ENCODE measurements at regions not wholly inside any gene's neighbourhood (a gene's known extent, or its start where the extent isn't known, plus 50 kb on each side); places are given as distances from the start of the nearest gene placed in this dataset.

GRCh38 chr1:56227401-56227800 lies 352.0 kb downstream of the PLPP3 start:
- Mint-ChIP-seq H3K9me3 (ENCODE audit: low read depth, unreplicated experiment) (peaks cover 10% of the 10 kb centered on the region), H3K36me3 (ENCODE audit: insufficient read depth, unreplicated experiment) (no peaks in the 10 kb centered on the region), H3K27me3 (ENCODE audit: unreplicated experiment) (no peaks in the 10 kb centered on the region), H3K27ac (ENCODE audit: unreplicated experiment) (no peak overlapping the region), H3K4me1 (ENCODE audit: low read depth, unreplicated experiment) (peaks cover 27% of the 10 kb centered on the region), H3K4me3 (ENCODE audit: low read depth, unreplicated experiment) (no peak overlapping the region)
- CTCF ChIA-PET = no interaction called here
- no peak for DNase-seq
- intact Hi-C loops (cut with micrococcal nuclease; ENCODE audit: unreplicated experiment) = loop anchor here (5.0 kb wide), 1 partner anchor 35 kb away; no protein-coding TSS in a partner anchor
- BruUV-seq (replicated peaks) = no TSS peak
- TF ChIP-seq CTCF (IDR thresholded peaks at IDR 0.05; ENCODE audit: unreplicated experiment) = no peak

DNA sequence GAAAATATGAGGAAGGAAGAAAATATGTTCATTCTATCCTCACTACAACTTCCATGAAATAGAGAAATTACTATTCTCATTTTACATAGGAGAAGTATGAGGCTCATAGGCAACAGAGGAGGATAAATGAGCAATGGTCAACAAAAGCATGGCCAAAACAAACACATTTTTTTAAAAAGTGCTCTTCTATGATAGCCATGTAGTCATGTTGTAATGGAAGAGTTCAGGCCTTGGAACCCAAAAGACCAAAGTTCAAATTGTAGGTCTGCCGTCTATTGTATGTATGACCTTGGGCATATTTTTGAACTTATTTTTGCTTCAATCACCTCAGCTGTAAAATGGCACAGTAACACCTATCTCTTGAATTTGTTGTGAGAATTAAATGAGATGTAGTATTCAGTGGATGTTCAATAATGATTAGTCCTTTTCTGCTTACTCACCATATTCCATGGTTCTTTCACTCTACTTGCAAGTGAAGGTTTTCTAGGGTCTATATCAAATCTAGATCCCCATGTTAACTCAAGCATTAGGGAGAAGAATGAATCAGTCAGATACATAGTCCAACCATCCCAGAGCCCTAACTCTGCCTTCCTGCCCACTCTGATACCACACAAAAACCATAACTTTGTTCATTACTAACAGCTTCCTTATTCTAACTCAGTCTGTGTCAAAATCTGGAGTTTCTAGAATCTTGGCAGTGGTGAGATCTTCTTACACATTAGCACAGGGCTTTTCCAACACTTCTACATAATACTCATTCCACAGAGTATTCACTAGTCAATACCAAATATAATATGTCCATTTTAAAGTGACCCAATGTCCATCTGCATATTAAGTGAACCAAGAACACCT lies 353.2 kb downstream of the PLPP3 start:
- Mint-ChIP-seq H3K27me3 (ENCODE audit: unreplicated experiment) (no peaks in the 10 kb centered on the region), H3K9me3 (ENCODE audit: low read depth, unreplicated experiment) (peaks cover 6% of the 10 kb centered on the region), H3K27ac (ENCODE audit: unreplicated experiment) (no peak overlapping the region), H3K4me1 (ENCODE audit: low read depth, unreplicated experiment) (peaks cover 27% of the 10 kb centered on the region), H3K36me3 (ENCODE audit: insufficient read depth, unreplicated experiment) (no peaks in the 10 kb centered on the region), H3K4me3 (ENCODE audit: low read depth, unreplicated experiment) (no peak overlapping the region)
- CTCF ChIA-PET = no interaction called here
- no peak for DNase-seq
- intact Hi-C loops (cut with micrococcal nuclease; ENCODE audit: unreplicated experiment) = loop anchor here (5.0 kb wide), 1 partner anchor 34 kb away; no protein-coding TSS in a partner anchor
- BruUV-seq (replicated peaks) = no TSS peak
- TF ChIP-seq CTCF (IDR thresholded peaks at IDR 0.05; ENCODE audit: unreplicated experiment) = no peak

DNA sequence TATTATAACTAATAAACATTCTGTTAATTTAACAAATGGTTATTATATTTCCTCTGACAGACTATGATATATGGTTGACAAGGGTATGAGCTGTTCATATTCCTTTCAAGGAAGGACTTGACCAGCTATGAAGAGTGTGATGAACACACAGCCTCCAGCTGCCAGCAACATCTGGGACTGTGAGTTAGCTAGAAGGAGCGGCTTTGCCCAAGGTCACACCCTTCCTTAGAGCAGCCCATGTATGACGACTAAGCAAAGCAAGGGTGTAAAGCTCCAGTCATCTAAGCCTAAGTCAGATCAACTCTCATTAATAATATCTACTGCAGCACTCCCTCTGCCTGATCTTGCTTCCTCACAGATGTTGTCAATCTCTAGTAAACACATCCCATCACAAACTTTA lies 355.4 kb downstream of the PLPP3 start:
- no peaks in the 10 kb centered on the region for H3K36me3 Mint-ChIP-seq (ENCODE audit: insufficient read depth, unreplicated experiment)
- CTCF ChIA-PET = no interaction called here
- no peak for DNase-seq
- H3K27me3 Mint-ChIP-seq (ENCODE audit: unreplicated experiment) = no peaks in the 10 kb centered on the region
- peaks cover 16% of the 10 kb centered on the region for H3K4me1 Mint-ChIP-seq (ENCODE audit: low read depth, unreplicated experiment)
- intact Hi-C loops (cut with micrococcal nuclease; ENCODE audit: unreplicated experiment) = no loop called here
- H3K4me3 Mint-ChIP-seq (ENCODE audit: low read depth, unreplicated experiment) = no peak overlapping the region
- peaks cover 4% of the 10 kb centered on the region for H3K9me3 Mint-ChIP-seq (ENCODE audit: low read depth, unreplicated experiment)
- no peak overlapping the region for H3K27ac Mint-ChIP-seq (ENCODE audit: unreplicated experiment)
- TF ChIP-seq CTCF (IDR thresholded peaks at IDR 0.05; ENCODE audit: unreplicated experiment) = no peak
- no TSS peak for BruUV-seq (replicated peaks)

DNA sequence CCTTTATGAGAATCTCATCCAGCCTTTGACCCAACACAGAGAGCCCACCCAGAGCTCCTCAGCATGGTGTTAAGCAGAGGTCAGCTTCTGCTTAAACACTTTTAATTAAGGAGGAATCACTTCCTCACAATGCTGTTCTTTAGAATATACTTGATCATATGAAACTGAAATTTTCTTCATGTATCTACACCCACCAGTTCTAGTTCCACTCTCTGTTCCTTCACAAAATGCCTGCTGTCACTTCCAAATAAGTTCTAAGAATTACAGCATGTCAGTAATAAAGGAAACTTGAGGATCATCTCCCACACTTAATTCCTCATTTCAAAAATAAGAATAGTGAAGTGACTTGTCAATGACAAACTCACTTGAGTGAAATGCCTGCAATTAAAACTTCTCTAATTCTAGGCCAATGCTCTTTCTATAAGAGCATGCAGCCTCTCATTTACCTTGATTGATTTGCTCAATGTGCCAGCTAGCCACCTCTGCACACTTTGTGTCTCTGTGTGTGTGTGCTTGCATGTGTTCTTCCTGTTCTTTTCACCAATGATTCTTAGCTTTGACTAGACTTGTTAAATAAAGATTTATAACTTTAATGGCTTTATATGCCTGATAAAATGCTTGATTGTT lies 356.3 kb downstream of the PLPP3 start:
- CTCF ChIA-PET = no interaction called here
- H3K27me3 Mint-ChIP-seq (ENCODE audit: unreplicated experiment) = no peaks in the 10 kb centered on the region
- TF ChIP-seq CTCF (IDR thresholded peaks at IDR 0.05; ENCODE audit: unreplicated experiment) = no peak
- no peak for DNase-seq
- no peaks in the 10 kb centered on the region for H3K36me3 Mint-ChIP-seq (ENCODE audit: insufficient read depth, unreplicated experiment)
- H3K4me1 Mint-ChIP-seq (ENCODE audit: low read depth, unreplicated experiment) = peaks cover 6% of the 10 kb centered on the region
- intact Hi-C loops (cut with micrococcal nuclease; ENCODE audit: unreplicated experiment) = no loop called here
- H3K4me3 Mint-ChIP-seq (ENCODE audit: low read depth, unreplicated experiment) = no peak overlapping the region
- H3K9me3 Mint-ChIP-seq (ENCODE audit: low read depth, unreplicated experiment) = peaks cover 4% of the 10 kb centered on the region
- no TSS peak for BruUV-seq (replicated peaks)
- no peak overlapping the region for H3K27ac Mint-ChIP-seq (ENCODE audit: unreplicated experiment)

All from Calu3 (cell line).